ENCODE measurements at regions not wholly inside any gene's neighbourhood (a gene's known extent, or its start where the extent isn't known, plus 50 kb on each side); places are given as distances from the start of the nearest gene placed in this dataset.
"Not testable (repeated sequence)": the region's sequence is repeated elsewhere in the genome, so short reads cannot be mapped to it uniquely, and the experiment has no call there.

DNA sequence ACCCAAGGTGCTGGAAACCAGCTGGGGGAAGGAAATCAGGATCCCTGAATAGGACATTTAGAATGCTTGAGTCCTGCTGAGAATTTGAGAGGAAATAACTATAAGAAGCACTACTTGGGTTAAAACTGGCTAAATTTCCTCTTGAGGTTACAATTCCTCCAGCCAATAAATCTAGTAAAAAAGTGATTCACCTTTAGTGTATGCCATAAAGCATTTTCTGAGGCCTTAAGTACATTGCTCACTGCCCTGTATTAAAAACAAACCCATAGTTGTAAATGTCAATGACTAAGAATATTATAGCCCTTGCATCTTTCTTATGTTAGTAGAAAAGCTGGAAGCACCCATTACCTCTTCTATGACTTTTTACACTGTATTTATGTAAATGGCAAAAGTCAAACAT is 634.7 kb upstream of the ARRDC3 start:
- no peak for DNase-seq (ENCODE audit: extremely low read depth, low read depth)

DNA sequence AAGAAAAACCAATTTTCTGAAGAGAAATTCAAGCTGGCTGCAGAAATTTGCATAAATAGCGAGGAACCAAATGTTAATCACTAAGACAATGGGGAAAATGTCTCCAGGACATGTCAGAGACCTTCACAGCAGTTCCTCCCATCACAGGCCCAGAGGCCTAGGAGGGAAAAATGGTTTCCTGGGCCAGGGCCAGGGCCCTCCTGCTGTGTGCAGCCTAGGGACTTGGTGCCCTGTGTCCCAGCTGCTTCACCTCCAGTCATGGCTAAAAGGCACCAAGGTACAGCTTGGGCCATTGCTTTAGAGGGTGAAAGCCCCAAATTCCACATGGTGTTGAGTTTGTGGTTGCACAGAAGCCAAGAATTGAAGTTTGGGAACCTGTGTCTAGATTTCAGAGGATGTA is 628.7 kb upstream of the ARRDC3 start:
- DNase-seq (ENCODE audit: extremely low read depth, low read depth), result not testable (repeated sequence)

More for the DNA sequence above, 634.7 kb upstream of the ARRDC3 start:
- TF ChIP-seq, protein P1, sequence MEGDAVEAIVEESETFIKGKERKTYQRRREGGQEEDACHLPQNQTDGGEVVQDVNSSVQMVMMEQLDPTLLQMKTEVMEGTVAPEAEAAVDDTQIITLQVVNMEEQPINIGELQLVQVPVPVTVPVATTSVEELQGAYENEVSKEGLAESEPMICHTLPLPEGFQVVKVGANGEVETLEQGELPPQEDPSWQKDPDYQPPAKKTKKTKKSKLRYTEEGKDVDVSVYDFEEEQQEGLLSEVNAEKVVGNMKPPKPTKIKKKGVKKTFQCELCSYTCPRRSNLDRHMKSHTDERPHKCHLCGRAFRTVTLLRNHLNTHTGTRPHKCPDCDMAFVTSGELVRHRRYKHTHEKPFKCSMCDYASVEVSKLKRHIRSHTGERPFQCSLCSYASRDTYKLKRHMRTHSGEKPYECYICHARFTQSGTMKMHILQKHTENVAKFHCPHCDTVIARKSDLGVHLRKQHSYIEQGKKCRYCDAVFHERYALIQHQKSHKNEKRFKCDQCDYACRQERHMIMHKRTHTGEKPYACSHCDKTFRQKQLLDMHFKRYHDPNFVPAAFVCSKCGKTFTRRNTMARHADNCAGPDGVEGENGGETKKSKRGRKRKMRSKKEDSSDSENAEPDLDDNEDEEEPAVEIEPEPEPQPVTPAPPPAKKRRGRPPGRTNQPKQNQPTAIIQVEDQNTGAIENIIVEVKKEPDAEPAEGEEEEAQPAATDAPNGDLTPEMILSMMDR (IDR thresholded peaks at IDR 0.05; ENCODE audit: low read depth, low read length), result no peak

DNA sequence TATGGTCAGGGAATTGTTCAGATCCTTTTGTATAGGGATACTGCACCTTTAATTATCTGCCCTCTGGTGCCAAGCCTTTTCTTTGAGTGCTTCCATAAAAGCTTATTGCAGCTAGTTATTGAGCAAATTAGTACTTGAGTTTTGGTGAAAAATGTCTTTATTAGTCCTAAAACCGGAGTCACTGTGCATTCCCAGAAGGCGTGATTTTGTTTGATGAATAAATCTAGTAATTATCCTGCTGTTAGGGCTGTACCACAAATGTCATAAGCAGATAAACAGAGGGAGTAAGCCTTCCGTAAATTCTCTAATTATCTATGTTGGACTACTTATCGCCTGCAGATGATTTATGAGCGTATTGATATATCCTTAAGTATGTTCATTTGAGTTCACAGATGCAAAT is 620.7 kb upstream of the ARRDC3 start:
- TF ChIP-seq, protein P1 (IDR thresholded peaks at IDR 0.05; ENCODE audit: low read depth, low read length), result no peak
- no peak for DNase-seq (ENCODE audit: extremely low read depth, low read depth)

DNA sequence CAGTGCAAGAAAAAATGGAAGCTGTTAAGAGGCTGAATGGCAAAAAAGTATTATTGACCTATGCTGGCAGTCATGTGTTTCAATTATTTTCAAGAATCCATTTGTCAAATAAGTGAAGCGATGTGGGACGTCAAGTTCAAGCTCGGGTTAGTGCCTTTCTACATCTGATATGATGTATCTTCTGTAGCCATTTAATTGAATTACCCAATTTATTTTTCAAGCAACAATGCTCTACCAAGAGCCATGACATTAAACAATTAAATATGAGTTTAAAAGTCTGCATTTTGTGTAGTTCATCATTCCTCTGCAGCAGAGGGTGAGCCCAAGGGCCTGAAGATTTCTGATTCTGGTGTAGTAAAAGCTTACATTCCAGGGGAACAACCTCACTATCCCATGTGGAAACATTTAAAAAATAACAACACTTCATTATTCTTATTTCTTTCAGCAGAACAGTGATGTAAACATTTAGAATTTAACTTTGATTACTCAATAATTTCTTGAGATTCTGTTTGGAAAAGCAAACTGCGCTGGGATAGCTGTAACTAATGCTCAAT is 619.7 kb upstream of the ARRDC3 start:
- DNase-seq (ENCODE audit: extremely low read depth, low read depth), result no peak
- TF ChIP-seq, protein P1 (IDR thresholded peaks at IDR 0.05; ENCODE audit: low read depth, low read length), result no peak

DNA sequence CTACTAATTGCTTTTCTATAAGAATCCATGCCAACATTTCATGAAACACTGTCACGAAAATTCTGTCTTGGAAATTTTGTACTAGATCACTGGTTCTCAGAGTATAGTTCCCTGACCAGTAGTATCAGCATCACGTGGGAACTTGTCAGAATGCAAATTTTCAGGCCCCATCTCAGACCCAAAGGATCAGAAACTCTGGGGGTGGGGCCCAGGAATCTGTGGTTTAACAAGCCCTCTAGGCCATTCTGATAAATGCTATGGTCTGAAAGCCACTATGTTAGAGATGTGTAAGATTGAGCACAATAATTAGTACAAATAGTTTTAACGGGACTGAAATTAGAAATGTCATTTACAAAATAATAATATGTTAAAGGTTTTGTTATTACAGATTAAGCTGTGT is 615.7 kb upstream of the ARRDC3 start:
- TF ChIP-seq, protein P1 (IDR thresholded peaks at IDR 0.05; ENCODE audit: low read depth, low read length), result no peak
- DNase-seq (ENCODE audit: extremely low read depth, low read depth), result no peak

DNA sequence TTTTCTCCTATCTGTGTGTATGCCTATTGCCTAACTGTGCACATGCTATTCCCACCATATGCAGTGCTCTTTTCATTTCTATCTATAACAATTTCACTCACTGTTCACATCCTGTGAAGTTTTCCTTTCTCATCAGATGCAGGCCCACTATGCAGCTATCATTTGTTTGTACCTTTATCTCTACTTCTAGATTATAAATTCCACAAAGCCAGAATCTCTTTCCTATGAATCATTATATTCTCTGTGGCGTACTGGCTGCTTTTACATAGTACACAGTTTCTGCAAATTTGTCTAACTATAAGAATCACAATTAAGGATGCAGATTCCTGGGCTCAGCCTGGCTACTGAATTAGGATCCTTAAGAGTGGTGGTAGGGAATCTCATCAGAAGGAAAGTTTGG is 600.8 kb upstream of the ARRDC3 start:
- TF ChIP-seq, protein P1 (IDR thresholded peaks at IDR 0.05; ENCODE audit: low read depth, low read length), result no peak
- DNase-seq (ENCODE audit: extremely low read depth, low read depth), result no peak

DNA sequence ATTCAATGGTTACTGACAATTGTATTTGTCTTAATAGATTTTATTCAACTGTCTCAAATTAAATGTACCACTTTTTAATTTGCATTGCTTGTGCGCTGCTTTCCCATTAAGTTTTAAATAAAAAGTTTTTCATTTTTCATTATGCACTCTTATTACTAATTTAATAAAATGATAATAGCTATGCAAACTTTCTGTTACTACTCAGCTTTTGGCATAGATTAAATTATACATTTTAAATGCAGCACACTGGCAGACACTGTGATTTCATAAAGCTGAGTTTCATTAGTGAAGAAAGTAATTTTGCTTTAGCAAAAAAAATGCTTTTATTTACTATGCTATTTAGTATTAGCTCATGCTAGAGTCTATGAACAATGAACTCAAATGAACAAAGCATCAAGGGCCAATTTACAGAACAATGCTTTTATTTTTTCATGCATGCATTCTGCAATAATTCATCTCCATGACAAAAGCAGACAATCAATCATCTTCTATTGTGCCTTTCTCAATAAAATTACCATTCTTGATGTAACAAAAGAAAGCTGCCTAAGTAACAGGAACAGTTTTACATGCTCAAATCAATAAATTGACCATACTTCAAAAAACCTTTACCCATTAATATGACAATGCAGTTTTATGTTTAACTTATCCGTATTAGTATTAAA is 595.2 kb upstream of the ARRDC3 start:
- TF ChIP-seq, protein P1 (IDR thresholded peaks at IDR 0.05; ENCODE audit: low read depth, low read length), result no peak
- DNase-seq (ENCODE audit: extremely low read depth, low read depth), result no peak

DNA sequence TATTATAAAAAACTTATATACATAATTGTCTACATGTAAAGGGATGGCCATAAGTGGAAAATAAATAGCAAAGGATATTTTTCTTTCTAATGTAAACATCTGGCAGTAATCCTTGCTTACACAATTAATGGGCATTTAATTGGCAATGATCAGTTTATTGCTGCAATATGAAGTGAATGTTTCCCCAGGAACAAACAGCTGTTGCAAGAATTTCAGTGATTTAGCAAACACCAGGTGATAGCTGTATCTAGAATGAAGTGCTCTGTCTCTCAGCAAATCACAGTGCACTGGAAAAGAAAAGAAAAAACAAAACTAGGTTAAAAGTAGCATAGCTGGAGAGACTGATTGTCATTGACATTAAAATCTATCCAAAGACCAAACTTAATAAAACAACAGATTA is 594.5 kb upstream of the ARRDC3 start:
- no peak for DNase-seq (ENCODE audit: extremely low read depth, low read depth)
- TF ChIP-seq, protein P1 (IDR thresholded peaks at IDR 0.05; ENCODE audit: low read depth, low read length), result no peak
